Testis (tissue), 2 donors: ENCODE measurements at regions not wholly inside any gene's neighbourhood (a gene's known extent, or its start where the extent isn't known, plus 50 kb on each side); places are given as distances from the start of the nearest gene placed in this dataset.

Experiments used
- DNase-seq: peaks from one replicate; pipeline ENCODE4 v3.0.0-alpha.2; 2019
- H3K27ac ChIP-seq, 2 donors: fragments of 200-600 bp; sonication (generic); one replicate each; pipeline ENCODE4 v1.5.1; 2019
- H3K27me3 ChIP-seq: fragments of 200-600 bp; sonication (generic); one replicate; pipeline ENCODE4 v1.5.1; 2019
- H3K36me3 ChIP-seq: fragments of 200-600 bp; sonication (generic); one replicate; pipeline ENCODE4 v1.5.1; 2017; ENCODE audit warnings: low read depth; ENCODE audit errors: missing control alignments
- H3K4me1 ChIP-seq: fragments of 200-600 bp; sonication (generic); one replicate; pipeline ENCODE4 v1.5.1; 2019
- H3K4me3 ChIP-seq, 2 donors: fragments of 200-600 bp; sonication (generic); one replicate each; pipeline ENCODE4 v1.5.1; 2017 to 2019
- H3K9me3 ChIP-seq: fragments of 200-600 bp; sonication (generic); one replicate; pipeline ENCODE4 v1.5.1; 2017
- POLR2A ChIP-seq: fragments of 450-650 bp; IDR thresholded peaks from one replicate; pipeline ENCODE4 v1.6.1; 2017; ENCODE audit warnings: antibody characterized with exemption, mild to moderate bottlenecking, moderate library complexity
- WGBS, 2 donors: methylation state at CpG; one replicate each; pipeline ENCODE4 v1.1.5; 2018; 5-methylcytosine and 5-hydroxymethylcytosine counted together
- intact Hi-C: fragments of 100-400 bp; cut with DNase I; formaldehyde crosslinking; loops from one replicate; pipeline ENCODE4 v1.15.1; 2023; ENCODE audit warnings: low total_unique reads
- TF ChIP-seq, protein P1 (sequence below), 3 experiments: fragments of 450-650 bp in 2 of 3; fragments of 200-600 bp in 1 of 3; sonication (generic) in 1 of 3; IDR thresholded peaks; one replicate each; pipeline ENCODE4 v1.5.1; 2016 to 2019; ENCODE audit warnings: antibody characterized with exemption in 3 of 3, mild to moderate bottlenecking in 2 of 3, moderate library complexity in 1 of 3

DNA sequence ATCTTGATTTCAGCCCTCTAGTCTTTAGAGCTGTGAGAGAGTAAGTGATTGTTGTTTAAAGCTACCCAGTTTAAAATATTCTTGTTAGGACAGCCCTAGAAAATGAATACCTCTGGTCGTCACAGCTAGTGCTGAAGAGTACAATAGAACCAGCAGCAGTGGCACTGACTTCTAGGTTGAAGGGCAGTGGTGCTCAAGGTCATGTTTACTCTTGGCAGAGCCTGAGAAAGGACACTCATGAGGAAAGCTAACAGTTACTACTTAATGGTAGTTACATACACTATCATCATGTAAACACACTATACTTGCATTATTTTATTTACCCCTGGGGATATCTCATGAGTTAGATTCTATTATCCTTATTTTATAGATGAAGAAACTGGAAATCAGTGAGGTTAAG lies 323.0 kb downstream of the SH2D4B start:
- H3K4me3 ChIP-seq, result no peak overlapping the region
- DNase-seq, result no peak
- no peak for TF ChIP-seq POLR2A
- TF ChIP-seq, protein P1, sequence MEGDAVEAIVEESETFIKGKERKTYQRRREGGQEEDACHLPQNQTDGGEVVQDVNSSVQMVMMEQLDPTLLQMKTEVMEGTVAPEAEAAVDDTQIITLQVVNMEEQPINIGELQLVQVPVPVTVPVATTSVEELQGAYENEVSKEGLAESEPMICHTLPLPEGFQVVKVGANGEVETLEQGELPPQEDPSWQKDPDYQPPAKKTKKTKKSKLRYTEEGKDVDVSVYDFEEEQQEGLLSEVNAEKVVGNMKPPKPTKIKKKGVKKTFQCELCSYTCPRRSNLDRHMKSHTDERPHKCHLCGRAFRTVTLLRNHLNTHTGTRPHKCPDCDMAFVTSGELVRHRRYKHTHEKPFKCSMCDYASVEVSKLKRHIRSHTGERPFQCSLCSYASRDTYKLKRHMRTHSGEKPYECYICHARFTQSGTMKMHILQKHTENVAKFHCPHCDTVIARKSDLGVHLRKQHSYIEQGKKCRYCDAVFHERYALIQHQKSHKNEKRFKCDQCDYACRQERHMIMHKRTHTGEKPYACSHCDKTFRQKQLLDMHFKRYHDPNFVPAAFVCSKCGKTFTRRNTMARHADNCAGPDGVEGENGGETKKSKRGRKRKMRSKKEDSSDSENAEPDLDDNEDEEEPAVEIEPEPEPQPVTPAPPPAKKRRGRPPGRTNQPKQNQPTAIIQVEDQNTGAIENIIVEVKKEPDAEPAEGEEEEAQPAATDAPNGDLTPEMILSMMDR (IDR thresholded peaks at IDR 0.05), result no peak
- H3K4me1 ChIP-seq, result no peaks in the 10 kb centered on the region
- intact Hi-C loops, result no loop called here
- H3K27ac ChIP-seq, result no peak overlapping the region
- WGBS, 2 donors, result 24 to 38% methylated on average over 1 of the region's 1 CpG
- no peaks in the 10 kb centered on the region for H3K9me3 ChIP-seq
- no peaks in the 10 kb centered on the region for H3K36me3 ChIP-seq
- no peaks in the 10 kb centered on the region for H3K27me3 ChIP-seq

- Histone ChIP-seq H3K4me1 (no peaks in the 10 kb centered on the region), H3K9me3 (no peaks in the 10 kb centered on the region), H3K27ac (no peak overlapping the region), H3K36me3 (no peaks in the 10 kb centered on the region), H3K4me3 (no peak overlapping the region), H3K27me3 (no peaks in the 10 kb centered on the region)
- TF ChIP-seq, protein P1 (IDR thresholded peaks at IDR 0.05), result no peak
- TF ChIP-seq POLR2A, result no peak
- intact Hi-C loops, result no loop called here
- DNase-seq, result no peak
These were observed 324.2 kb downstream of the SH2D4B start for GRCh38 chr10:80861882-80862281.

DNA sequence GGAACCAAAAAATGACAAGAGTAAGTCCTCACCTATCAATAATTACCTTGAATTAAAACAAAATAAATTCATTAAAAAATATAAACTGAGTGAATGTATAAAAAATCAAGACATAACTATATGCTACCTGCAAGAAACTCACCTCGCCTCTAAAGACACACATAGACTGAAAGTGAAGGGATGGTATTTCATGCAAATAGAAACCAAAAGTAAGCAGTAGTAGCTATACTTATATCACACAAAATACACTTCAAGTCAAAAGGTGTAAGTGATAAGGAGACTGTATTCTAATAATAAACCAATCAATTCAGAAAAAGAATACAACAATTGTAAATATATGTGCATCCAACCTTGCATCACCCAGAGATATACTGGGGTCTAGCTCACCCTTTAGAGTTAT lies 332.6 kb downstream of the SH2D4B start:
- Histone ChIP-seq H3K4me1 (no peaks in the 10 kb centered on the region), H3K4me3 (no peak overlapping the region), H3K36me3 (no peaks in the 10 kb centered on the region), H3K27ac (no peak overlapping the region), H3K27me3 (no peaks in the 10 kb centered on the region), H3K9me3 (no peaks in the 10 kb centered on the region)
- 90 to 95% methylated on average over 1 of the region's 1 CpG for WGBS, 2 donors
- DNase-seq, result no peak
- intact Hi-C loops, result no loop called here
- TF ChIP-seq POLR2A, result no peak
- TF ChIP-seq, protein P1 (IDR thresholded peaks at IDR 0.05), result no peak

DNA sequence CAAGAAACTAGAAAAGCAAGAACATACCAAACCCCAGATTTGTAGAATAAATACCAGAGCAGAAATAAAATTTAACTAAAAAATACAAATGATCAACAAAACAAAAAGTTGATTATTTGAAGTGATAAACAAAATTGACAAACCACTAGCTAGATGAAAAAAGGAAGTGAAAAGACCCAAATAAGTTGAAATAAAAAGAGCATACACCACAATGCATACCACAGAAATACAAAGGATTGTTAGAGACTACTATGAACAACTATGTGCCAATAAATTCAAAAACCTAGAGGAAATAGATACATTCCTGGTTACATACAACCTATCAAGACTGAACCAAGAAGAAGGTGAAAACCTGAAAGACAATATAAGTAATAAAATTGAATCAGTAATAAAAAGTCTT lies 333.4 kb downstream of the SH2D4B start:
- TF ChIP-seq, protein P1 (IDR thresholded peaks at IDR 0.05), result no peak
- TF ChIP-seq POLR2A, result no peak
- H3K9me3 ChIP-seq, result no peaks in the 10 kb centered on the region
- no peaks in the 10 kb centered on the region for H3K4me1 ChIP-seq
- intact Hi-C loops, result no loop called here
- no peaks in the 10 kb centered on the region for H3K36me3 ChIP-seq
- no peak overlapping the region for H3K27ac ChIP-seq
- DNase-seq, result no peak
- H3K4me3 ChIP-seq, result no peak overlapping the region
- H3K27me3 ChIP-seq, result no peaks in the 10 kb centered on the region

DNA sequence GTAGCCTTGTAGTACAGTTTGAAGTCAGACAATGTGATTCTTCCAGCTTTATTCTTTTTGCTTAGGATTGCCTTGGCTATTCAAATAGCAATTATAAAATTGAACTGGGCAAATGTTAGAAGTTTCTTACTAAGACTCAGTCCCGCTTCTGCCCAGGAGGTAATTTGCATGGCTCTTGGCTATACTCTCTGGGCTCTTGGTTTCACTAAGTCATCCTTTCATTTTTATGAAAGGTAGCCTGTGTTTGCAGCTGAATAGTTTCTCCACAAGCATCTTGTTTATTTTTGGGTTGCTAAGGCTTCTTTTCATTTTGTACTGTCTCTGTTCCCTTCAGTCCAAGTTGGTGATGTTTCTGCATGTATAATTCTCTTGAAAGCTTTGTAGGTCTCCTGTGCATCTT lies 340.6 kb downstream of the SH2D4B start:
- TF ChIP-seq, protein P1 (IDR thresholded peaks at IDR 0.05), result no peak
- no peak for TF ChIP-seq POLR2A
- Histone ChIP-seq H3K4me1 (no peaks in the 10 kb centered on the region), H3K9me3 (no peaks in the 10 kb centered on the region), H3K4me3 (no peak overlapping the region), H3K27me3 (no peaks in the 10 kb centered on the region), H3K27ac (no peak overlapping the region), H3K36me3 (no peaks in the 10 kb centered on the region)
- intact Hi-C loops, result no loop called here
- DNase-seq, result no peak
- 92 to 100% methylated on average over 1 of the region's 1 CpG for WGBS, 2 donors
